GM10266 (cell line): ENCODE measurements at regions not wholly inside any gene's neighbourhood (a gene's known extent, or its start where the extent isn't known, plus 50 kb on each side); places are given as distances from the start of the nearest gene placed in this dataset.

Experiments used
- DNase-seq: peaks from one replicate; pipeline ENCODE4 v3.0.0; 2012; ENCODE audit errors: extremely low spot score
- TF ChIP-seq, protein P1 (sequence below): IDR thresholded peaks from 2 replicates; pipeline ENCODE4 v1.5.1; 2012; ENCODE audit warnings: mild to moderate bottlenecking, low read depth; ENCODE audit not compliant: control insufficient read depth, insufficient read depth; ENCODE audit errors: missing control alignments

DNA sequence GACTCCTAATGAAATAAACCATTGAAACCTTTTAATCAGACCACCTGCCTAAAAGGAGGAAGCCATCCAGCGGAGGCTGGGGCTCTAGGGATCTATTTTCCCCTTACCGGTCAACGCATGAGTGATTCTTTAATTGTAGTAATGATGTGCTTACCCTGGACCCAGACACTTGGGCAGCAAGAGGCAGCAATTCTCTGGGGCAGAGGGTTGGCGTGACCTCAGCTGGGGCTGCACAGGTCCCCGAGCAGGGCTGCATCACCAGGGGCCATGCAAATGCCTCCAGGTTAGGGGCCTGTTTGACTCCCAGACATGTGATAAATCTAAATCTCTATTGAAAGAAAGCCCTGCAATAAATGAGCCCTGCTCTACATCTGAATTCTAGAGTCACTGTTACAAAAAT is 194.2 kb upstream of the TSHZ3 start:
- TF ChIP-seq, protein P1, sequence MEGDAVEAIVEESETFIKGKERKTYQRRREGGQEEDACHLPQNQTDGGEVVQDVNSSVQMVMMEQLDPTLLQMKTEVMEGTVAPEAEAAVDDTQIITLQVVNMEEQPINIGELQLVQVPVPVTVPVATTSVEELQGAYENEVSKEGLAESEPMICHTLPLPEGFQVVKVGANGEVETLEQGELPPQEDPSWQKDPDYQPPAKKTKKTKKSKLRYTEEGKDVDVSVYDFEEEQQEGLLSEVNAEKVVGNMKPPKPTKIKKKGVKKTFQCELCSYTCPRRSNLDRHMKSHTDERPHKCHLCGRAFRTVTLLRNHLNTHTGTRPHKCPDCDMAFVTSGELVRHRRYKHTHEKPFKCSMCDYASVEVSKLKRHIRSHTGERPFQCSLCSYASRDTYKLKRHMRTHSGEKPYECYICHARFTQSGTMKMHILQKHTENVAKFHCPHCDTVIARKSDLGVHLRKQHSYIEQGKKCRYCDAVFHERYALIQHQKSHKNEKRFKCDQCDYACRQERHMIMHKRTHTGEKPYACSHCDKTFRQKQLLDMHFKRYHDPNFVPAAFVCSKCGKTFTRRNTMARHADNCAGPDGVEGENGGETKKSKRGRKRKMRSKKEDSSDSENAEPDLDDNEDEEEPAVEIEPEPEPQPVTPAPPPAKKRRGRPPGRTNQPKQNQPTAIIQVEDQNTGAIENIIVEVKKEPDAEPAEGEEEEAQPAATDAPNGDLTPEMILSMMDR, result no peak
- no peak for DNase-seq

DNA sequence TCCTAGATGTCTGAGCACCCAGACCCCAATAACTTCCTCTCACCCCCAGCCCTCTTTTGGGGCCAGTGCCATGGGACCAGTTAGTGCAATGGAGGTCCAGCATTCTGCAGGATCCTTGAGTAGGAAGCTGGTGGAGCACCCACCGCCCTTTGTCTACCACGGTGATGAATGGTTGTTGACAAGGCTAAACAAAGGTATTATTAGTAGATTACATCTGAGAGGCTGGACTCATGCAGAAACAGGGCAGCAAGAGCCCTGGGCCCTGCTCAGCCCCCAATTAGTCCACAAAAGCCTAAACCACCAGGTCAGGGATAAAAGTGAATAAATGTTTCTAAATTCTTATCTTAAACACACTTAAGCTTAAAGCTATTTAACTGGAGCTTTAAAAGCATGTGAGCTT is 196.5 kb upstream of the TSHZ3 start:
- TF ChIP-seq, protein P1, result no peak
- no peak for DNase-seq

DNA sequence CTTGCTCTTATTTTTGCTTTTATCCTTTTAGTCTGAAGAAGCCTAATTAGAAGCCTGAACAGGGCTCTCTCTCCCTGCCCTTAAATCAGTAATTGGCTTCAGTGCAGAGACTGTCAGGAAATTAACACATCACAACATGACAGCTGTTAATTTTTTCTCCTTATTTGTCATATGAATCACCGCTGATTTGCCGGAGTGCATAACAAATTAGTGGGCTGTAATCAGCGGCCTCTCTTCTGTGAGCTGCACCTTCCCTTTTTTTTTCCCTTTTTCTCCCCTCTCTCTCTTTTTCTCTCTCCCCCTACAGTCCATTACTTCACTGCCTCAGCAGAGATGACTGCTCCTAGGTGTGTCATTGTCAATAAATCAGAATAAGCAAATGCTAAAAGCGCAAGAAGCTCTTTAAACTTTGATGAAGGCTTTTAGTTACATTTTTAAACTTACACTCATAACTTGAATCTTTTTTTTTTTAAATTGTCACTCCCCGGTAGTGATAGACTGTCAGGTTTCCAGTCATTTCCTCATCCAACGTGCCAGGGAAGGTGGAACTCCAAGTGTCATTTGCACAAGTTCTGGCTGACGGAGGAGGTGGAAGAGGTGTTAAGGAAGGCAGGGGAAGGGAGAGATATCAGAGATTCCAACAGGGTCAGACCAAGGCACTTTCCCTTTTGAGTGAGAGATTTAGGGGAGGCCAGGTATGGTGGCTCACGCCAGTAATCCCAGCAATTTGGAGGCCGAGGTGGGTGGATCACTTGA is 197.1 kb upstream of the TSHZ3 start:
- DNase-seq, result no peak
- TF ChIP-seq, protein P1, result no peak

DNA sequence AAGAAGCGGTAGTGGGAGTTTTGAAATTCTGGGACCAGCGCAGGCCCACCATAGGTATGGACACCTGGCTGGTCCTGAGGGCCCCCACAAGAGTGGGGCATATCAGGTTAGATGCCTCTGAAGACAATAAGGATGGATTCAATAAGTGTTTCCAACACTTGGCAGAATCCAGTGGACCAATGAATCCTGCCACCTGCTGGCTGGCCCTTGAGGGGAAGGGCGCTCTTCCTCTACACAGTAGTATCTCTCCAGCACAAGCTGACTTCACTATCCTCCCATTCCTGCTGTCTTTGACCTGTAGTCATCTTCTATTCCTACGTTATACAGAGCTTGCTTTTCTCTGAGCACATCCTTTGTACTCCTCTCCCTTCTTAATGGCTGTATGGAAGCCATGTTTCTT is 199.7 kb upstream of the TSHZ3 start:
- TF ChIP-seq, protein P1, result no peak
- no peak for DNase-seq

DNA sequence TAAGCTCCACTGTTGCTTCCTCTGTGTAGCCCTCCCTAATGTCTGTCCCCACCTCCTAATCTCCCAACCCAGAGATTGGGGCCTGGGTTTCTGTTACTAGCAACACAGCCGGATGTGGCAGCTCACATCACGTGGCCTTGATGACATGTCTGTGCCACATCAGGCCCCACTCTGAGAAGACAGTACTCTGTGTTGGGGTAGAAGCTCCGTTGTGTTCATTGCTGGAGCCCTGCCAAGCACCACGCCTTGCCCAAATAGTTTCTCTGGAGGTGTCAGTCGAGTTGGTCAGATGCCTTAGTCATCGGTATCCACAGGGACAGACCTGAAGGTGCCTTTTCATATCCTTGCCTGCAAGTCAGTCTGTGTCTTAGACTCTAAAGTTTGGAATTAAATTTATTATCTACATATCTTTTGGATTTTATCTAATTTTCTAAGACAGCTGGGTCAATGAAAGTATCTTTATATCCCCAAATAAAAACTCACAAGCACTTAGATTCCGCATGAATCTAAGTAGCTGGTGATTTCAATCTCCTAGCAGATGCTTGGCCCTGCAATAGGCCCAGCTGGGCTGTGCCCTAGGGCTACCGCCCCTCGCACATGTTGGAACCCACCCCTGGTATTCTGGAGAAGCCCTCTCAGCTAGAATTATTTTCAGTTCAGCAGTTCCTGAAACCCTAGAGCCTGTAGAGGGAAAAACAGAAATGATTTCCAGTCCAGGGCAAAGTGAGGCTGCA is 204.0 kb upstream of the TSHZ3 start:
- TF ChIP-seq, protein P1, result no peak
- DNase-seq, result no peak

DNA sequence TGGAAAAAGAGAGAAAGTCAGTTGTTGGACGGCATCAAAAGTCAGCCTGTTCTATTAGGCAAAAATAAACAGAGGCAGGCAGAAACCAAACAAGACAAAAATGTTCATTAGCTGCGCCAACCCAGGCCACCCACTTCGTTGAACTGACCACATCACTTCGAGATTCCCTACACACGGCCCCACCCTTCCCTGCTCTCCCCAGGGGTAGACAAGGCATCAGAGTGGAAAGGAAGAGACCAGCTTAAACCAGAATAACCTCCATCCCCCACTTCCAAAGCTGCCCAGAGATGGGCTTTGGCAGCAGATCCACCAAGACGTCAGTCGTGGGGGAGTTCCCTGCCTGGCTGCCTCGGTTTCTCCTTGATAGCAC is 204.6 kb upstream of the TSHZ3 start:
- TF ChIP-seq, protein P1, result no peak
- DNase-seq, result no peak

DNA sequence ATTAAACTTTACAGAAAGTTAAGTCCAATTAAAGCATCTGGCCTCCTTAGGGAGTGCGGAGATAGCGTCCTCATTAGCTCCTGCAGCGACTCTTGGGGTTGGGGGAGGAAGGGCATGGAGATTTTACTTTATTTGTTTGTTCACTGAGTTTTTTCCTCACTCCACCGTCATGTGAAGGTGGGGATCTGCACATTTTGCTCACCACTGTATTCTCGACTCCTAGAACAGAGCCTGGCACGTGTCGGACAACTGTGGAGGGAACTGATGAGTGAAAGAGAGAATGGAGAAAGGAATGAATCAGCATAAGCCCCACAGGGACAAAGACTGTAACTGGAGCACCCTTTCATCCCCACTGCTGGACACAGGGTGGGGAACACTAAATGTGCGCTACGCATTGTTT is 205.1 kb upstream of the TSHZ3 start:
- no peak for DNase-seq
- TF ChIP-seq, protein P1, result no peak
